Transverse colon (tissue), 4 donors: ENCODE measurements at regions not wholly inside any gene's neighbourhood (a gene's known extent, or its start where the extent isn't known, plus 50 kb on each side); places are given as distances from the start of the nearest gene placed in this dataset.

ENCODE experiments used
- DNase-seq: peaks from one replicate; pipeline ENCODE4 v3.0.0-alpha.2; 2019
- H3K27ac ChIP-seq, 4 donors: fragments of 200-600 bp; sonication (generic); 2 replicates each; pipeline ENCODE4 v1.5.1; 2016 to 2018; ENCODE audit warnings: inconsistent platforms in 4 of 4
- H3K27me3 ChIP-seq: fragments of 200-600 bp; sonication (generic); 2 replicates; pipeline ENCODE4 v1.5.1; 2017; ENCODE audit warnings: inconsistent platforms
- H3K36me3 ChIP-seq, 4 donors: fragments of 200-600 bp; sonication (generic); 2 replicates each; pipeline ENCODE4 v1.5.1; 2017 to 2019; ENCODE audit warnings: inconsistent platforms in 4 of 4
- H3K4me1 ChIP-seq, 4 donors: fragments of 200-600 bp; sonication (generic); 2 replicates each; pipeline ENCODE4 v1.5.1; 2017 to 2020; ENCODE audit warnings: inconsistent platforms in 4 of 4
- H3K4me3 ChIP-seq, 4 donors: fragments of 200-600 bp; sonication (generic); 1 replicate in 1 of 4; 2 replicates in 3 of 4; pipeline versions ENCODE4 v1.5.1 to v1.6.1; 2017 to 2019; ENCODE audit warnings: inconsistent platforms in 4 of 4
- H3K9me3 ChIP-seq, 2 donors: fragments of 200-600 bp; sonication (generic); 2 replicates each; pipeline ENCODE4 v1.5.1; 2017 to 2019; ENCODE audit warnings: inconsistent platforms in 2 of 2
- CTCF ChIP-seq, 5 experiments: fragments of 200-600 bp in 3 of 5; fragments of 450-650 bp in 2 of 5; sonication (generic) in 3 of 5; IDR thresholded peaks; 1 replicate in 2 of 5; 2 replicates in 3 of 5; pipeline ENCODE4 v1.5.1; 2016 to 2017; ENCODE audit warnings: antibody characterized with exemption in 5 of 5, inconsistent platforms in 3 of 5, mild to moderate bottlenecking in 2 of 5, moderate library complexity in 1 of 5
- EP300 ChIP-seq: sonication (generic); formaldehyde crosslinking; IDR thresholded peaks from one replicate; pipeline ENCODE4 v1.6.1; 2017; ENCODE audit warnings: antibody characterized with exemption, low read depth
- POLR2A ChIP-seq: fragments of 450-650 bp; IDR thresholded peaks from one replicate; pipeline ENCODE4 v1.6.1; 2016; ENCODE audit warnings: antibody characterized with exemption, mild to moderate bottlenecking, moderate library complexity
- POLR2AphosphoS5 ChIP-seq, 3 donors: sonication (generic); formaldehyde crosslinking; IDR thresholded peaks; one replicate each; pipeline ENCODE4 v1.6.1; 2016; ENCODE audit warnings: antibody characterized with exemption in 3 of 3
- WGBS, 2 donors: methylation state at CpG; one replicate each; pipeline ENCODE4 v1.1.5; 2018; ENCODE audit warnings: low coverage in 1 of 2; 5-methylcytosine and 5-hydroxymethylcytosine counted together
- in situ Hi-C, 4 donors: fragments of 200-750 bp; cut with MboI; loops; one replicate each; pipeline versions ENCODE4 v1.15.0 to v1.15.1; 2017; ENCODE audit warnings: low sequenced_read_pairs in 3 of 4, low pct_ligation_motif_present in 1 of 4, low pct_unique_long_range_greater_than_20kb in 1 of 4
- intact Hi-C: fragments of 100-400 bp; cut with DNase I; formaldehyde crosslinking; loops from one replicate; pipeline ENCODE4 v1.15.1; 2023; ENCODE audit warnings: low total_unique reads

- WGBS, 2 donors = 91% methylated on average over 2 of the region's 2 CpGs; no CpG with 5 or more reads in 1 of the 2 donors
- intact Hi-C loops = no loop called here
- H3K27ac ChIP-seq = no peak overlapping the region
- TF ChIP-seq CTCF (IDR thresholded peaks at IDR 0.05) = no peak
- TF ChIP-seq POLR2AphosphoS5 (IDR thresholded peaks at IDR 0.05) = no peak
- TF ChIP-seq POLR2A = no peak
- TF ChIP-seq EP300 = no peak
- DNase-seq = no peak
- H3K4me1 ChIP-seq = no peaks in the 10 kb centered on the region
- H3K27me3 ChIP-seq = no peaks in the 10 kb centered on the region
- H3K36me3 ChIP-seq = no peaks in the 10 kb centered on the region
- H3K4me3 ChIP-seq = no peak overlapping the region
- in situ Hi-C loops = no loop called here
- no peaks in the 10 kb centered on the region for H3K9me3 ChIP-seq
Observed at GRCh38 chr22:48510599-48510998, 1317.1 kb downstream of the BRD1 start.

- 68% methylated on average over 21 of the region's 23 CpGs; no CpG with 5 or more reads in 1 of the 2 donors for WGBS, 2 donors
- no peak for DNase-seq
- intact Hi-C loops = no loop called here
- no peak overlapping the region for H3K27ac ChIP-seq
- TF ChIP-seq CTCF (IDR thresholded peaks at IDR 0.05) (no peak), POLR2AphosphoS5 (IDR thresholded peaks at IDR 0.05) (no peak), EP300 (no peak), POLR2A (no peak)
- H3K36me3 ChIP-seq = no peaks in the 10 kb centered on the region
- H3K27me3 ChIP-seq = no peaks in the 10 kb centered on the region
- H3K4me3 ChIP-seq = no peak overlapping the region
- no peaks in the 10 kb centered on the region for H3K4me1 ChIP-seq
- H3K9me3 ChIP-seq = no peaks in the 10 kb centered on the region
- in situ Hi-C loops = no loop called here
Observed at GRCh38 chr22:48507595-48508350, 1319.9 kb downstream of the BRD1 start.

- WGBS, 2 donors = 42 to 66% methylated on average over 2 to 9 of the region's 9 CpGs
- Histone ChIP-seq H3K36me3 (no peaks in the 10 kb centered on the region), H3K27ac (no peak overlapping the region), H3K4me1 (no peaks in the 10 kb centered on the region), H3K9me3 (no peaks in the 10 kb centered on the region), H3K4me3 (no peak overlapping the region), H3K27me3 (no peaks in the 10 kb centered on the region)
- TF ChIP-seq POLR2AphosphoS5 (IDR thresholded peaks at IDR 0.05) (no peak), EP300 (no peak)
- intact Hi-C loops = no loop called here
- DNase-seq = no peak
- in situ Hi-C loops = no loop called here
Observed at GRCh38 chr22:48507171-48507570, 1320.5 kb downstream of the BRD1 start.

GRCh38 chr22:48506506-48507145, 1321.0 kb downstream of the BRD1 start:
- TF ChIP-seq POLR2A (no peak), CTCF (IDR thresholded peaks at IDR 0.05) (no peak), POLR2AphosphoS5 (IDR thresholded peaks at IDR 0.05) (no peak), EP300 (no peak)
- intact Hi-C loops = no loop called here
- DNase-seq = no peak
- H3K36me3 ChIP-seq = no peaks in the 10 kb centered on the region
- no peaks in the 10 kb centered on the region for H3K9me3 ChIP-seq
- H3K4me1 ChIP-seq = no peaks in the 10 kb centered on the region
- in situ Hi-C loops = no loop called here
- H3K27me3 ChIP-seq = no peaks in the 10 kb centered on the region
- H3K4me3 ChIP-seq = no peak overlapping the region
- H3K27ac ChIP-seq = no peak overlapping the region
- 80 to 89% methylated on average over 1 to 17 of the region's 17 CpGs for WGBS, 2 donors
